OCI-LY7 (cell line): ENCODE measurements at regions not wholly inside any gene's neighbourhood (a gene's known extent, or its start where the extent isn't known, plus 50 kb on each side); places are given as distances from the start of the nearest gene placed in this dataset.
"Not testable (repeated sequence)": the region's sequence is repeated elsewhere in the genome, so short reads cannot be mapped to it uniquely, and the experiment has no call there.

Source experiments
- BruUV-seq: library from RNA; stranded (reverse); fragments of 400-500 nt; replicated peaks from 2 replicates; lab custom pipeline; 2021; lab: Mats Ljungman, UMichigan
- CTCF ChIA-PET: fragments of 300-600 bp; sonication (Branson Sonifier 250); formaldehyde crosslinking; loops from one replicate; lab custom pipeline; 2022; ENCODE audit warnings: antibody characterized with exemption; ENCODE audit not compliant: unreplicated experiment; lab: Charles Lee
- POLR2A ChIA-PET: fragments of 300-600 bp; sonication (Branson Sonifier 250); formaldehyde crosslinking; loops from one replicate; lab custom pipeline; 2022; ENCODE audit warnings: antibody characterized with exemption; lab: Charles Lee
- DNase-seq: peaks from one replicate; pipeline ENCODE4 v3.0.0-alpha.2; 2015; ENCODE audit warnings: low spot score
- H2AFZ ChIP-seq: fragments of 200-600 bp; sonication (generic), shearing (Covaris generic); 2 replicates; pipeline ENCODE4 v1.6.1; 2014; ENCODE audit warnings: mild to moderate bottlenecking, antibody characterized with exemption, low read length, moderate library complexity
- H3K27ac ChIP-seq: fragments of 200-600 bp; sonication (generic); 2 replicates; pipeline ENCODE4 v1.5.1; 2014; ENCODE audit warnings: mixed run types, low read depth, mild to moderate bottlenecking, moderate library complexity, low read length, inconsistent platforms; ENCODE audit not compliant: poor library complexity, severe bottlenecking
- H3K36me3 ChIP-seq: fragments of 200-600 bp; sonication (generic); 2 replicates; pipeline ENCODE4 v1.6.1; 2014; ENCODE audit warnings: mild to moderate bottlenecking, antibody characterized with exemption, low read length, moderate library complexity, mixed read lengths; ENCODE audit not compliant: insufficient read depth
- H3K4me1 ChIP-seq: fragments of 200-600 bp; sonication (generic); 2 replicates; pipeline ENCODE4 v1.5.1; 2014; ENCODE audit warnings: mild to moderate bottlenecking, low read length; ENCODE audit not compliant: insufficient read depth, poor library complexity, severe bottlenecking
- H3K4me2 ChIP-seq: fragments of 200-600 bp; sonication (generic); 2 replicates; pipeline ENCODE4 v1.6.1; 2014; ENCODE audit warnings: mild to moderate bottlenecking, low read length
- H3K4me3 ChIP-seq: fragments of 200-600 bp; sonication (generic); 2 replicates; pipeline ENCODE4 v1.5.1; 2014; ENCODE audit warnings: mild to moderate bottlenecking, low read depth, low read length; ENCODE audit not compliant: poor library complexity, severe bottlenecking
- H3K79me2 ChIP-seq: fragments of 200-600 bp; sonication (generic); 2 replicates; pipeline ENCODE4 v1.6.1; 2016; ENCODE audit warnings: low read depth, mild to moderate bottlenecking, low read length, moderate library complexity, mixed read lengths; ENCODE audit not compliant: insufficient read depth
- H3K9me2 ChIP-seq: fragments of 200-600 bp; sonication (generic); 2 replicates; pipeline ENCODE4 v1.6.1; 2016; ENCODE audit warnings: mild to moderate bottlenecking, low read length, mixed read lengths; ENCODE audit not compliant: insufficient read depth
- H3K9me3 ChIP-seq: fragments of 200-600 bp; sonication (generic); 2 replicates; pipeline ENCODE4 v1.6.1; 2014; ENCODE audit warnings: mild to moderate bottlenecking, mixed run types, low read length, mixed read lengths
- H4K20me1 ChIP-seq: fragments of 200-600 bp; sonication (generic); 2 replicates; pipeline ENCODE4 v1.6.1; 2014; ENCODE audit warnings: mild to moderate bottlenecking, antibody characterized with exemption, low read length, moderate library complexity, mixed read lengths; ENCODE audit not compliant: insufficient read depth
- EZH2phosphoT487 ChIP-seq: fragments of 200-600 bp; sonication (generic); IDR thresholded peaks from 2 replicates; pipeline ENCODE4 v1.6.1; 2018; ENCODE audit warnings: low read depth, borderline replicate concordance, mild to moderate bottlenecking, mixed run types, antibody characterized with exemption, low read length, moderate library complexity, mixed read lengths
- intact Hi-C: fragments of 100-400 bp; cut with micrococcal nuclease; formaldehyde crosslinking; loops from one replicate; pipeline ENCODE4 v1.10.0; 2022; ENCODE audit not compliant: unreplicated experiment
- TF ChIP-seq, protein P1 (sequence below): fragments of 200-600 bp; sonication (generic); conservative IDR thresholded peaks from 2 replicates; pipeline ENCODE4 v1.5.1; 2014; ENCODE audit warnings: mild to moderate bottlenecking, antibody characterized with exemption, low read length, moderate library complexity, mixed read lengths

DNA sequence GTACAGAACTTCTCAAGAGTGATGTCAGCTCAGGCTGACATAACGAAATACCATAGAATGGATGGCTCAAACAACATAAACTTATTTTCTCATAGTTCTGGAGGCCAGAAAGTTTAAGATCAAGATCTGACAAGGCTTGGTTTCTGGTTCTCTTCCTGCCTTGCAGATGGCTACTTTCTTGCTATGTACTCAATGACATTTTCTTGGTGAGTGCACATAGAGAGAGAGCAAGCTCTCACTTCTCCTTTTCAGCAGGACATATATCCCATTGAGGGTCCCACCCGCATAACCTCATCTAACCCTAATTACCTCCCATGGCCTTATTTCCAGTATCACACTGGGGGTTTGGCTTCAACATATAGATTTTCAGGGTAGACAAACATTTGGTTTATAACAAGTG is 1072.1 kb downstream of the PLOD2 start:
- intact Hi-C loops = no loop called here
- Histone ChIP-seq H3K4me2 (no peak overlapping the region), H2AFZ (no peak overlapping the region), H3K27ac (no peak overlapping the region), H3K9me2 (no peaks in the 10 kb centered on the region), H3K4me3 (no peak overlapping the region), H3K36me3 (no peaks in the 10 kb centered on the region), H3K79me2 (no peaks in the 10 kb centered on the region), H4K20me1 (no peaks in the 10 kb centered on the region), H3K4me1 (no peaks in the 10 kb centered on the region), H3K9me3 (no peaks in the 10 kb centered on the region)
- peak; percentile 22 for DNase-seq
- POLR2A ChIA-PET = interaction anchor here (1.0 kb wide), 1 partner anchor 8 kb away, joined by 4 read pairs; no protein-coding TSS in a partner anchor
- BruUV-seq = no TSS peak
- no peak for TF ChIP-seq EZH2phosphoT487
- TF ChIP-seq, protein P1, sequence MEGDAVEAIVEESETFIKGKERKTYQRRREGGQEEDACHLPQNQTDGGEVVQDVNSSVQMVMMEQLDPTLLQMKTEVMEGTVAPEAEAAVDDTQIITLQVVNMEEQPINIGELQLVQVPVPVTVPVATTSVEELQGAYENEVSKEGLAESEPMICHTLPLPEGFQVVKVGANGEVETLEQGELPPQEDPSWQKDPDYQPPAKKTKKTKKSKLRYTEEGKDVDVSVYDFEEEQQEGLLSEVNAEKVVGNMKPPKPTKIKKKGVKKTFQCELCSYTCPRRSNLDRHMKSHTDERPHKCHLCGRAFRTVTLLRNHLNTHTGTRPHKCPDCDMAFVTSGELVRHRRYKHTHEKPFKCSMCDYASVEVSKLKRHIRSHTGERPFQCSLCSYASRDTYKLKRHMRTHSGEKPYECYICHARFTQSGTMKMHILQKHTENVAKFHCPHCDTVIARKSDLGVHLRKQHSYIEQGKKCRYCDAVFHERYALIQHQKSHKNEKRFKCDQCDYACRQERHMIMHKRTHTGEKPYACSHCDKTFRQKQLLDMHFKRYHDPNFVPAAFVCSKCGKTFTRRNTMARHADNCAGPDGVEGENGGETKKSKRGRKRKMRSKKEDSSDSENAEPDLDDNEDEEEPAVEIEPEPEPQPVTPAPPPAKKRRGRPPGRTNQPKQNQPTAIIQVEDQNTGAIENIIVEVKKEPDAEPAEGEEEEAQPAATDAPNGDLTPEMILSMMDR = no peak
- CTCF ChIA-PET = no interaction called here

DNA sequence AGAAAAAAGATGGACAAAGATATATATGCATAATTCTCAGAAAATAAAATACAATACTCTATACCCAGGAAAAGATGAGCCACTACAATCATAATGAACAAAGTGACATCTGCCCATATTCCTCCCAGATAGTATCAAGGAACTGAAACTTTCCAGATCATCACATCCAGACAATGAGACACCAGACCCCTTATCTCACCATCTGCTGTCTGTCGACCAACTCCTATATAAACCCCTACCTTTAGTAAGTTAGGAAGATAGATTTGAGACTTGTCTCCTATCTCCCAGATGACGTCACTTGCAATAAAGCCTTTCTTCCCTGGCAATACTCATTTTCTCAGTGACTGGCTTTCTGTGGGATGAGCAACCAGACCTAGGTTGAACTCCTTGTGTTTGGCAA is 1071.6 kb downstream of the PLOD2 start:
- intact Hi-C loops = no loop called here
- Histone ChIP-seq H3K79me2 (no peaks in the 10 kb centered on the region), H3K9me2 (no peaks in the 10 kb centered on the region), H3K4me2 (no peak overlapping the region), H2AFZ (no peak overlapping the region), H4K20me1 (no peaks in the 10 kb centered on the region), H3K4me3 (no peak overlapping the region), H3K36me3 (no peaks in the 10 kb centered on the region), H3K9me3 (no peaks in the 10 kb centered on the region), H3K4me1 (no peaks in the 10 kb centered on the region), H3K27ac (no peak overlapping the region)
- ChIA-PET CTCF (no interaction called here), POLR2A (no interaction called here)
- no peak for DNase-seq
- no TSS peak for BruUV-seq
- TF ChIP-seq, protein P1 = no peak
- no peak for TF ChIP-seq EZH2phosphoT487

DNA sequence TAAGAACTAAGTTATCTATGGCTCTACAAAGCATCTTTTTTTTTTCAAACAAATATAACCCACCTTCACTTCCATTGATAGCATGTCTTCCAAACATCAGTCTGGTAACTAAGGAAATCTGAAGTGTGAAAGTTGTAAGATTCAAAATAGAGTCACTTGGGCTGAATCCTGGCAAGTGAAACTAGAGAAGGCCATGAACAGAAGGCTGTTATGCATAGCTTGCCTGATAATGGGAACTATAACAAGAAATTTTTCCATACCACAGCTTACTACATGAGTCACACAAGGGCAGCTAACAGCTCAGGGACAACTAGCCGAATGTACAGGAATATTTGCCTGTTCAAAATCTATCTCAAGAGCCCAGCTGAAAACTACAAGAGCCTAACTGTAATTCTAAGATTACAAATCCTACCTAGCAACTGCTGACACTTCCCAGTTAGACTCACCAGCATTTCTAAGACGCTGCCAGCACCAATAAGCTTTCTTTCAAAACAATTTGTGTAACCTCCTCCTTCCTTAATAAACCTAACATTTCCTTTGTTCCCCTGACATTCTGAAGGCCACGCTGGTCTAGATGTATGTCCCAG is 1066.5 kb downstream of the PLOD2 start:
- H3K27ac ChIP-seq = no peak overlapping the region
- H3K4me2 ChIP-seq = no peak overlapping the region
- no peaks in the 10 kb centered on the region for H3K9me2 ChIP-seq
- BruUV-seq = no TSS peak
- no peaks in the 10 kb centered on the region for H3K4me1 ChIP-seq
- CTCF ChIA-PET = no interaction called here
- H3K79me2 ChIP-seq = no peaks in the 10 kb centered on the region
- H4K20me1 ChIP-seq = no peaks in the 10 kb centered on the region
- no peak for TF ChIP-seq EZH2phosphoT487
- TF ChIP-seq, protein P1 = no peak
- peak overlapping the region; percentile 17; the same call in 1 of the 2 replicates for H2AFZ ChIP-seq
- H3K9me3 ChIP-seq = no peaks in the 10 kb centered on the region
- POLR2A ChIA-PET = no interaction called here
- intact Hi-C loops = no loop called here
- H3K4me3 ChIP-seq = no peak overlapping the region
- H3K36me3 ChIP-seq = no peaks in the 10 kb centered on the region
- peak; percentile 23 for DNase-seq

DNA sequence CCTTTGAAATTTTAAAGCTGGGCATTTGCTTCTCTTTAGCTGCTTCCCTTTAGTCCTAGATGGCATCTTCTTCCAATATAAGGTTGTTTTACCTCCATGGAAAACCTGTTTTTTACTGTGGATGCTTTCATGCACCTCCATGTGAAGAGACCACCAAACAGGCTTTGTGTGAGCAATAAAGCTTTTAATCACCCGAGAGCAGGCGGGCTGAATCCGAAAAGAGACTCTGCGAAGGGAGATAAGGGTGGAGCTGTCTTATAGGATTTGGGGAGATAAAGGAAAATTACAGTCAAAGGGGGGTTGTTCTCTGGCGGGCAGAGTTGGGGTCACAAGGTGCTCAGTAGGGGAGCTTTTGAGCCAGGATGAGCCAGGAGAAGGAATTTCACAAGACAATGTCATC is 1049.8 kb downstream of the PLOD2 start:
- DNase-seq, H3K4me1 ChIP-seq, H4K20me1 ChIP-seq, H3K79me2 ChIP-seq, H3K4me3 ChIP-seq, H3K9me2 ChIP-seq, intact Hi-C loops, H3K9me3 ChIP-seq, H3K36me3 ChIP-seq, H3K27ac ChIP-seq, BruUV-seq, H2AFZ ChIP-seq, CTCF ChIA-PET, H3K4me2 ChIP-seq: not testable (repeated sequence)
- POLR2A ChIA-PET = interaction anchor here (1.2 kb wide), 1 partner anchor 15 kb away, joined by 4 read pairs; no protein-coding TSS in a partner anchor
